IPS-18c (cell line): ENCODE measurements at regions not wholly inside any gene's neighbourhood (a gene's known extent, or its start where the extent isn't known, plus 50 kb on each side); places are given as distances from the start of the nearest gene placed in this dataset.

Experiments used
- H3K4me3 ChIP-seq: 2 replicates; pipeline ENCODE4 v1.7.0; 2013; ENCODE audit warnings: low read depth, mild to moderate bottlenecking, low read length, moderate library complexity; ENCODE audit not compliant: insufficient read depth
- H3K9me3 ChIP-seq: one replicate; pipeline ENCODE4 v1.6.1; 2013; ENCODE audit warnings: mild to moderate bottlenecking, low read length, moderate library complexity; ENCODE audit not compliant: control insufficient read depth, insufficient read depth

- H3K4me3 ChIP-seq, result no peak overlapping the region
These were observed 153.8 kb upstream of the ZNF236 start for GRCh38 chr18:76668546-76668945.

GRCh38 chr18:76668119-76668518, 154.2 kb upstream of the ZNF236 start:
- Histone ChIP-seq H3K9me3 (no peaks in the 10 kb centered on the region), H3K4me3 (no peak overlapping the region)

More at GRCh38 chr18:76668546-76668945, 153.8 kb upstream of the ZNF236 start:
- no peaks in the 10 kb centered on the region for H3K9me3 ChIP-seq

GRCh38 chr18:76667603-76668002, 154.8 kb upstream of the ZNF236 start:
- Histone ChIP-seq H3K9me3 (no peaks in the 10 kb centered on the region), H3K4me3 (no peak overlapping the region)

DNA sequence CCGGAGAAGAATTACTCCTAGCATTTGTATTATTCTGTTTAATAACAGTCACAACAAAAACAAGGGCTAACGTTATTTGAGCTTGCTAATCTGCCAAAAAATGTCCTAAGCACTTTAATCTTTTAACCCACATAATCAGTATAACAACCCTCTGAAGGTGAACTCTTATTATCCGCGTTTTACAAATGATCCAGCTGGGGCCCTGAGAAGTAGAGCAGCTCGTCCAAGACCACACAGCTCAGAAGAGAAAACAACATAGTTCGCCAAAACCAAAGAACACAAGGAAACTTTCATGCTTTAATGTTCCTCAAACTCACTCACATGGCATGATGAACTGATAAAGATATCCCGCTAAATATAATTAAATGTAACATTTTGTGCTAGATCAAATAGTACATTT, 159.7 kb upstream of the ZNF236 start:
- Histone ChIP-seq H3K4me3 (no peak overlapping the region), H3K9me3 (no peaks in the 10 kb centered on the region)

DNA sequence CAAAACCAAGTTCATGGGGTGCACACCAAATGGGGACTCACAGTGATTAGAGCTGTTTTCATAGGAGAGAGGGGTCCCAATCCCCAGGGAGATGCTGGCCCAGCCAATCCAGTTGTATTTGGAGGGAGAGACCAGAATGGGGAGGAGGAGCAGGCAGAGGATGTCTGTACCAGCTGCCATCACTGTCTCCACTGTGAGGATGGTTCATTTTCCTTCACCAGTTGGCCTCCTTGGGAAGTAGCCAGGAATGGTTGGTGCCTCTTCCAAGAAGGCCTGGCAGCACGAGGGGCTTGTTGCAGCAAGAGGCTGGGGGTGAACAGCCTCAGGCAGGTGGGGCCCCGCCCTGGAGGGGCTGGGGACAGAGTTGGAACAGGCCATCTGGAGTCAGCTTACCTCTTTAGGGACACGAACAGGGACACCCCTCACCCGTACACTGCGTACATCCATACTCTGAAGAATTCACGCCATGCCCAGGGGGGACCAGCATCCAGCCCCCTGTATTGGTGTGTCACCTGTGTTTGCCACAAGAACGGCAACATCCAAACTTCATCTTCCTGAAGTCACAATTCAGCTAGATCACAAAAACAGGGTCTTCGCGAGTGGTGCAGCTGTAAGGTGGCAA, 161.7 kb upstream of the ZNF236 start:
- Histone ChIP-seq H3K9me3 (no peaks in the 10 kb centered on the region), H3K4me3 (no peak overlapping the region)

GRCh38 chr18:76658627-76659026, 163.6 kb upstream of the ZNF516 start:
- Histone ChIP-seq H3K9me3 (no peaks in the 10 kb centered on the region), H3K4me3 (no peak overlapping the region)

DNA sequence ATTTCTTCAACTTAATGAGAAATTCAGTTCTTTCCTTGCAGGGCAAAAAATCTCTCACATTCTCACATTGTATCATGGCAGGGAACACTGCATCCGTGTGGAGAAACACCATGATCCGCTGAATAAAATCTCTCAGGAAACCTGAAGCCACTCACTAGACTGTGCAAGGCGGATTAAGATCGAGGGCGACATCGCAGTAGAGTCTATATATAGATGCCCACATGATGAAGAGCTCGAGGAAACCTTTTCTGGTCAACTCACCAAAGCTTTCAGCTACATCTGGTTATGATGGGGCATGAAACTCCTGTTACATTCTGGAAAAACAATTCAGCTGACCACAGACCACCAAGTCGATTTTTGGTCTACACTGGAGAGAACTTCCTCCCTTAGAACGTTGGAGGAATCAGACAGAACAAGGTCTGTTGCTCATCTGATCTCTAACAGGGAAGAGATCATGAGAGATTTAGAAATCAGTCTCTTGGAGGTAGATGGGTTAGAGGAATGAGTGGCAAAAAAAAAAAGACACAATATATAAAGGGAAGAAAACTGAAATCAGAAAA, 162.9 kb upstream of the ZNF516 start:
- Histone ChIP-seq H3K4me3 (no peak overlapping the region), H3K9me3 (no peaks in the 10 kb centered on the region)

- Histone ChIP-seq H3K9me3 (no peaks in the 10 kb centered on the region), H3K4me3 (no peak overlapping the region)
These were observed 162.1 kb upstream of the ZNF516 start for GRCh38 chr18:76656925-76657827.

DNA sequence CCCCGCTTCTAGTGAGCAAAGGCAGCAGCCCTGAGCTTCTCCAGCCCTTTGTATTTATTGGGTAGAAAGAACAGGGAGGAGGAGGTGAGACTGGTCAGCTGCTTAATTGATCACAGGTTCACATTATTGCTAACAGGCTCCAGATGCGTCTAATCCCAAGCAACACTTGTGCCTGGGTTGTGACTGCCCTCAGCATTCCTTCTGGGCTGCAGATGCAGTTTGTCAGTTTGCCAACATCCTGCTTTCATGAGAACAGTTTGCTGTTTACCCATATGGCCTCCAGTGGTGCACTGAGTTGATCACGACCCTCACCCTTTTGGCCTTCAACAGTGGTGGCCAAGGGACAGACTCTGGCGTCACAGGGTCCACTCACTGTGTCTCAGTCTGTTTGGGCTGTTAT, 159.5 kb upstream of the ZNF516 start:
- Histone ChIP-seq H3K4me3 (no peak overlapping the region), H3K9me3 (no peaks in the 10 kb centered on the region)

DNA sequence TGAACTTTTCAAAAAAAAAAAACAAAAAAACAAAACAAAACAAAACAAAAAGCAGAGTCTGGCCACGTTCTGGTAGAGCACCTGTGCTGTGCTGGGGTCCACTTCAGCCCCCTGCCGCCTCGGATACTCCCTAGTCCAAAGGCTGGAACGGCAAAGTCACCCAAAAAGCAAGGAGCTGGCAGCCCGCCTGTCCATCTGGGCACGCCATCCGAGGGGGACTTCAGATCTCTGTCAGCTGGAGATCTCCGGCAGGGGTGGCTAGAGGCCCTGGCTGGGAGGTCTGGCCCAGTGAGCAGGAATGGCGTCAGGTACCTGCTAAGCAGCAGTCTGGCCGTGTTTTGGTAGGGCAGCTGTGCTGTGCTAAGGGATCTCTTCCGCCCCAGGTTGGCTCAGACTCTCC, 152.3 kb upstream of the ZNF516 start:
- no peak overlapping the region for H3K4me3 ChIP-seq
- no peaks in the 10 kb centered on the region for H3K9me3 ChIP-seq

DNA sequence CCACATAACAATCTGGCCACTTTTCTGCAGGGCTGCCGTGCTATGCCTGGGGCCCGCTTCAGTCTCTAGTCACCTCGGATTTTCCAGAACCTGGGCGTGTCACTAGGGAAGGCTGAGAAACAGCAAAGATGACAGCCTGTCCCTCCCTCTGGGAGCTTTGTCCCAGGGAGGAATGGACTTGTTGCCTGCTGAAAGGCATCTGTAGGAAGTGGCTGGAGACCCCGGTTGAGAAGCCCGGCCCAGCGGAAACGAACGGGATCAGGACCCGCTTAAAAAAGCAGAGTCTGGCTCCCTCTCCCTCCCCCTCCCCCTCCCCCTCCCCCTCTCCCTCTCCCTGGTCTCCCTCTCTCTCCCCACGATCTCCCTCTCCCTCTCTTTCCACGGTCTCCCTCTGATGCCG, 149.5 kb upstream of the ZNF516 start:
- Histone ChIP-seq H3K4me3 (no peak overlapping the region), H3K9me3 (no peaks in the 10 kb centered on the region)

DNA sequence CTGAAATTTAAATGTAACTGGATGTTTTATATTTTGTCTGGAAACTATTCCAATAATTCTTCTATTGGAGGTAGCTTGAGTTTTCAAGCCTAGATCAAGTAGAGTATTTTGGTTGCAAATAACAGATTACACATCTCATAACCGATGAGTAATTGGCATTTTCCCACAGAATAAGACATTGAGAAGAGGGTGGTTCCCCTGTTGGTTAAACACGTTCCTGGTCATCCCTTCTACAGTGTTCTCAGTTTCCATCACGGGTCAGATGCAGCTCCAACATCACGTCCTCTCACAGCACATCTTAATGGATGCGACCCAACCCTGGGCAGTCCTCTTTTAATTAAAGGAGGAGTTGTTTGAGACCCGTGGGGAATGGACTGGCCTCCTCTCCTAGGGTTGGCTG, 149.0 kb upstream of the ZNF516 start:
- no peak overlapping the region for H3K4me3 ChIP-seq

GRCh38 chr18:76643199-76643598, 148.2 kb upstream of the ZNF516 start:
- H3K4me3 ChIP-seq, result no peak overlapping the region
- no peaks in the 10 kb centered on the region for H3K9me3 ChIP-seq

More for the DNA sequence above, 149.0 kb upstream of the ZNF516 start:
- no peaks in the 10 kb centered on the region for H3K9me3 ChIP-seq

DNA sequence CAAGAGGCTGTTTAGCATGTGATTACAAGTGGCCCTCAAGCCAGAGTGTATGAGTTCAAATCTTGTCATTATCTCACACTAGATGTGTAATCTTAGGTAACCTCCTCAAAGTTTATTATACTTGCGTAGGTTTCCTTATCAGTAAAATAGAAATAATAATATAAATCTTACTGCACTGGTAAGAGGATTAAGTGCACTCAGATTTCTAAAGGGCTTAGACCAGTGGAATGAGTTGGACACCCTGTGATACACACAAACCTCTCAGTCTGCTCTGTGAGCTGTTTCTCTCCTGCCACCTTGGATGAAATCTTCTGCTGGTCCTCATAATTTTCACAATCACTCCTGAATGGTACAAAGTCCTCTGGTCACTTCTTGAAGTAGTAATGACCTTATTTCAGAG, 145.4 kb upstream of the ZNF516 start:
- Histone ChIP-seq H3K9me3 (no peaks in the 10 kb centered on the region), H3K4me3 (no peak overlapping the region)

GRCh38 chr18:76634564-76634963, 139.5 kb upstream of the ZNF516 start:
- no peak overlapping the region for H3K4me3 ChIP-seq
- no peaks in the 10 kb centered on the region for H3K9me3 ChIP-seq

- H3K9me3 ChIP-seq, result no peaks in the 10 kb centered on the region
- no peak overlapping the region for H3K4me3 ChIP-seq
These were observed 138.7 kb upstream of the ZNF516 start for GRCh38 chr18:76633588-76634269.

DNA sequence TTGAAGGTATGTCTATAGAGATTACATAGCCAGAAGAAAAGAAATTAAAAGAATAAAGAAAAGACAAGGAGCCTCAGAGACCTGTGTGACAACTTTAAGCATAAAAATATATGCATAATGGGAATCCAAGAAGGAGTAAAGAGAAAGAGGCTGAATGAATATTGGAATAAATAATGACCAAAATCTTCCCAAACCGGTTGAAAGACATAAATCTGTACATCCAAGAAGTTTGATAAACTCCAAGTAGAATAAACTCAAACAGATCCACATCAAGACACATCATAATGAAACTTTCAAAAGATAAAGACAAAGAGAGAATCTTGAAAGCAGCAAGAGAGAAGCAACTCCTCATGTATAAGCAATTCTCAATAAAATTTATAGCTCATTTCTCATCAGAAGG, 132.4 kb upstream of the ZNF516 start:
- Histone ChIP-seq H3K4me3 (no peak overlapping the region), H3K9me3 (no peaks in the 10 kb centered on the region)

GRCh38 chr18:76626991-76627390, 131.9 kb upstream of the ZNF516 start:
- H3K4me3 ChIP-seq, result no peak overlapping the region
- H3K9me3 ChIP-seq, result no peaks in the 10 kb centered on the region
